ENCODE measurements at regions not wholly inside any gene's neighbourhood (a gene's known extent, or its start where the extent isn't known, plus 50 kb on each side); places are given as distances from the start of the nearest gene placed in this dataset.

DNA sequence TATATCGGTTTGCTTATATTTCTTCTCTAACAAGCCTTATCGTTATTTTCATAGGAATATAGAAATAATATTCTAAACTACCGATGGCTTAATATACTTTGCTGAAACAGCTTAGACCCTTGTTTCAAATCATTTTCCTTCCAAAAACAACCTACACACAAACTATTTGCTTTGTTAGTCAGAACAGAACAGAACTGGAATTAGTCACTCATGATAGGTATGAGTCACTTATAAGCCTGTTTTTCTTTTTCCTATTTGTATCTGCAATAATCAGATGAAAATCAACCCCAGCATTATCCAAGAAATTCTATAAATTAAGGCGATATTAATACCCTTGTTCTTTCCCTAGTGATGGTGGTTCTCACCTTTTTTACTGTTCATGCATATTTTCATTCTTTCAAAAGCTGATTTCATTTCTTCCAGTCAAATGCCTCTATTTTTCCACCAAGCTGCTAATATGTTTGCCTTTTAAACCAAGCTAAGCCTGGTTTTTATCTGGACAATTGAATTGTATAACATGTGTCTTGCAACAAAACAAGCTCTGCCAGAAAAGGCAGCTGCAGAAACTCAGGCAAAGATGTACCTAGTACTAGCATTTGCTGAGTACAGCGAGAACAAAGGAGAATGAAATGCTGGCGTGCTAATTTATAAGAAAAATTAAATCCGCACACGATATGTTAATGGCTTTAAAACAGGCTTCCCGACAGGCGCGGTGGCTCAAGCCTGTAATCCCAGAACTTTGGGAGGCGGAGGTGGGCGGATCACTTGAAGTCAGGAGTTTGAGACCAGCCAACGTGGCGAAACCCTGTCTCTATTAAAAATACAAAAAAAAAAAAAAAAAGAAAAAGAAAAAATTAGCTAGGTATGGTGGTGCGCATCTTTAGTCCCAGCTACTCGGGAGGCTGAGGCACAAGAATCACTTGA is 1418.2 kb downstream of the AACS start:
- H3K9me3 Mint-ChIP-seq = peaks cover 2% of the 10 kb centered on the region
- POLR2A ChIA-PET = no interaction called here

DNA sequence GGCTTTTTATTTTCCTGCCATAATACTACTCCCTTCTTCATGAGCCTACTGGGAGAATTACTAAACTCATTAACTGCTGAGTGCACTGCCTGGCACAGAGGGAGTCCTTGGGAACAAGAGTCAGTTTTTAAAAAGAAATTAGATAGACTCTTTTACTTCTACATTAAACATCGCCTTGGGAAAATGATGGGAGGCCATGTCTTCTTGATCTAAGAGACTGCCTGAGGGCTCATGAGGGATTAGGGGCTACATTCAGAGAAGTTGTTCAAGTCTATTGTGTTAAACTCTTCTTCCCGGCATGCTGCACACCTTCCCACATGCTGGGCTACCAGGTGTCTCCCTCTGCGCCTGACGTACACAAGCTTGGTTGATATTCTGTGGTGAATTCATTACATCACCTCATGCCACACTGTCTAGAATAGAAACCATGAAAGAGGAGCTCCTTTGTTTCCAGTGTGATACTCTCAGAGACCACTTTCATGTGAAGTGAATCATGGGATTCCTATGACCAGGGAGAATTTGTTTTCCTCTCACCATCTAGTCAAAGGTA is 1422.3 kb downstream of the AACS start:
- H3K36me3 Mint-ChIP-seq (ENCODE audit: low read depth) = no peaks in the 10 kb centered on the region
- H3K27ac Mint-ChIP-seq = no peak overlapping the region
- intact Hi-C loops (cut with micrococcal nuclease) = no loop called here
- H3K4me1 Mint-ChIP-seq = no peaks in the 10 kb centered on the region
- no peaks in the 10 kb centered on the region for H3K27me3 Mint-ChIP-seq
- CTCF ChIA-PET = no interaction called here
- peaks cover 12% of the 10 kb centered on the region for H3K9me3 Mint-ChIP-seq
- no peak for ATAC-seq (ENCODE audit: low read depth)
- DNase-seq = no peak
- POLR2A ChIA-PET = no interaction called here
- no peak overlapping the region for H3K4me3 Mint-ChIP-seq
- TF ChIP-seq, protein P1, sequence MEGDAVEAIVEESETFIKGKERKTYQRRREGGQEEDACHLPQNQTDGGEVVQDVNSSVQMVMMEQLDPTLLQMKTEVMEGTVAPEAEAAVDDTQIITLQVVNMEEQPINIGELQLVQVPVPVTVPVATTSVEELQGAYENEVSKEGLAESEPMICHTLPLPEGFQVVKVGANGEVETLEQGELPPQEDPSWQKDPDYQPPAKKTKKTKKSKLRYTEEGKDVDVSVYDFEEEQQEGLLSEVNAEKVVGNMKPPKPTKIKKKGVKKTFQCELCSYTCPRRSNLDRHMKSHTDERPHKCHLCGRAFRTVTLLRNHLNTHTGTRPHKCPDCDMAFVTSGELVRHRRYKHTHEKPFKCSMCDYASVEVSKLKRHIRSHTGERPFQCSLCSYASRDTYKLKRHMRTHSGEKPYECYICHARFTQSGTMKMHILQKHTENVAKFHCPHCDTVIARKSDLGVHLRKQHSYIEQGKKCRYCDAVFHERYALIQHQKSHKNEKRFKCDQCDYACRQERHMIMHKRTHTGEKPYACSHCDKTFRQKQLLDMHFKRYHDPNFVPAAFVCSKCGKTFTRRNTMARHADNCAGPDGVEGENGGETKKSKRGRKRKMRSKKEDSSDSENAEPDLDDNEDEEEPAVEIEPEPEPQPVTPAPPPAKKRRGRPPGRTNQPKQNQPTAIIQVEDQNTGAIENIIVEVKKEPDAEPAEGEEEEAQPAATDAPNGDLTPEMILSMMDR (IDR thresholded peaks at IDR 0.05) = no peak

More for the DNA sequence above, 1418.2 kb downstream of the AACS start:
- CTCF ChIA-PET = no interaction called here
- Mint-ChIP-seq H3K4me1 (no peaks in the 10 kb centered on the region), H3K27me3 (no peaks in the 10 kb centered on the region), H3K4me3 (no peak overlapping the region), H3K27ac (no peak overlapping the region), H3K36me3 (ENCODE audit: low read depth) (no peaks in the 10 kb centered on the region)
- ATAC-seq (ENCODE audit: low read depth) (no peak), DNase-seq (no peak)
- TF ChIP-seq, protein P1 (IDR thresholded peaks at IDR 0.05) = no peak
- intact Hi-C loops (cut with micrococcal nuclease) = no loop called here

DNA sequence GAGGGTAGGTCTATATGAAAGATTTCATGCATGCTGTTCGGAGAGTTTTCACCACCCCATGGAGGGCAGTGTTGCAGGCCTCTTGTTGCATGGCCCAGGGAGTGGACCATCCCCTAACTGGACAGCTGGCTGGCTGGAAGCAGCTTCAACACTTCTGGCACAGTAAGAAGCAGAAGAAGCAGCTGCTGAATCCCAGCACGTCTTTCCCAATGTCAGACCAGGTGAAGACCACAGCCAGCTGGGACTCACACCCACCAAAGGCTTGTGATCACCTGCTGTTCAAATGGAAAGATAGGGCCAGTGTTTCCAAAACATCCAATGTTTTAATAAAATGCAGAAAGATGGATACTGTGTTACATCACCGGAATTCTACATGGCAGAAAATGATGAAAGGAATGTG is 1423.6 kb downstream of the AACS start:
- Mint-ChIP-seq H3K27ac (no peak overlapping the region), H3K4me3 (no peak overlapping the region), H3K4me1 (no peaks in the 10 kb centered on the region), H3K36me3 (ENCODE audit: low read depth) (no peaks in the 10 kb centered on the region), H3K9me3 (peaks cover 15% of the 10 kb centered on the region), H3K27me3 (no peaks in the 10 kb centered on the region)
- ChIA-PET CTCF (no interaction called here), POLR2A (no interaction called here)
- ATAC-seq (ENCODE audit: low read depth) = no peak
- intact Hi-C loops (cut with micrococcal nuclease) = no loop called here
- TF ChIP-seq, protein P1 (IDR thresholded peaks at IDR 0.05) = no peak
- DNase-seq = no peak

DNA sequence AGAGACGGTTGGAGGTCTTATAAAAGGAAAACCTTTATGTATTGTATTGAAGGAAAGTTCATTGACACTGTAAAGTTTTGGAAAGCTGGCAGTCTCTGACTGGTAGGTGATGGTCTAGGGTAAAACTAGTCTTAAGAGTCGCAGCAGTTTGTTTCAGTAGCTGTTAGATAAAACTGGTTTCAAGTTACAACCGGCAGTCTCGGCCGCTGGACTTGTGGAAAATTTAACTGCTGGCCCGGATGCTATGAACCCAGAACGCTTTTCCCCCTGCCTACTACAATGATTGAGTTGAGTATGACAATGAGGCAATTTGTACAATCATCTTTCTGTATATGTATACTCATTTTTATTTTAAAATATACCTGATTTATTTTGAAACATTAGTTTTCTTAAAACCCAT is 1426.9 kb downstream of the AACS start:
- TF ChIP-seq, protein P1 (IDR thresholded peaks at IDR 0.05) = no peak
- Mint-ChIP-seq H3K27me3 (no peaks in the 10 kb centered on the region), H3K36me3 (ENCODE audit: low read depth) (no peaks in the 10 kb centered on the region), H3K27ac (no peak overlapping the region), H3K4me1 (no peaks in the 10 kb centered on the region), H3K4me3 (no peak overlapping the region), H3K9me3 (peaks cover 15% of the 10 kb centered on the region)
- no peak for DNase-seq
- ChIA-PET POLR2A (no interaction called here), CTCF (no interaction called here)
- intact Hi-C loops (cut with micrococcal nuclease) = no loop called here
- ATAC-seq (ENCODE audit: low read depth) = no peak

DNA sequence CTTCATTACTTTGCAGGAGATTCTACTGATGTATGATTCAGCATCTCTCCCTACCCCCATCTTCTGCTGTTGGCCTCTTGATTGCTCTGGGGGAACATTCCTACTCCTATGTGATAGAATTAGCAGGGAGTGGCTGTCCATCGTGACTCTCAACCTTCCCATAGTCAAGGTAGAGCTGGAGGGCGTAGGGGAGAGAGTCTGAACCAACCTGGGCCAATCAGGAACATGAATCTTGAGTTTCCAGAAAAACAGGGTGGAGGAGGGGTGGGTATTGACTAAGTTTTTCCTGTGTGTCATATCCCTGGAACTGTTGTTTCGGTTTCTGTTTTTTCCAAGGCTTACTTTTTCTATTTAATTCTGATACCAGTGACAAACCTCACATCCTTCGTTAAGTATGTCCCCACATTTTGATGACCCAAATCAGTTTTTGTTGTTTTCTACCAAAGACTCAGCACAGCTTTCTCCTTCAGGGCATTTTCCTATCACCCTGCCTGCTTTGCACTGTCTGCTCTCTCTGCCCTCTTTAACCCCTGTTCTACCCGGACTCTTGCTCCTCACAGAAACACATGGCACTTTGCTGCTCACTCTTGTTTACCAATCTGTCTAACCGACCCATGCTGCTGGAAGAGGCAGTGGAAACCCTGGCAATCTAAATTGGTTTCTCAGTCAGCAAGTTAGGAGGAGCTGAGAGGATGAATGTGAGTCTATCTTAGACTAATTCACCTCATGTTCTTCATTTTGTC is 1428.3 kb downstream of the AACS start:
- POLR2A ChIA-PET = no interaction called here
- Mint-ChIP-seq H3K9me3 (peaks cover 14% of the 10 kb centered on the region), H3K27me3 (no peaks in the 10 kb centered on the region), H3K4me3 (no peak overlapping the region), H3K4me1 (no peaks in the 10 kb centered on the region), H3K36me3 (ENCODE audit: low read depth) (no peaks in the 10 kb centered on the region), H3K27ac (no peak overlapping the region)
- TF ChIP-seq, protein P1 (IDR thresholded peaks at IDR 0.05) = no peak
- ATAC-seq (ENCODE audit: low read depth) = no peak
- CTCF ChIA-PET = no interaction called here
- intact Hi-C loops (cut with micrococcal nuclease) = no loop called here
- no peak for DNase-seq

Measured in activated B cell treated with CpG ODN at 0.5 μM for 24 hours (primary cell).